GM23338 (cell line): ENCODE measurements at regions not wholly inside any gene's neighbourhood (a gene's known extent, or its start where the extent isn't known, plus 50 kb on each side); places are given as distances from the start of the nearest gene placed in this dataset.

Experiments
- CREB1 ChIP-seq: fragments of 250-450 bp; sonication (Bioruptor Pico); IDR thresholded peaks from 2 replicates; pipeline ENCODE4 v1.5.0; 2020; ENCODE audit warnings: low read depth, mild to moderate bottlenecking, moderate library complexity
- EZH2 ChIP-seq: fragments of 200-600 bp; sonication (generic); IDR thresholded peaks from one replicate; pipeline ENCODE4 v1.8.0; 2017; ENCODE audit warnings: antibody characterized with exemption, mild to moderate bottlenecking, low read depth; ENCODE audit not compliant: unreplicated experiment
- EZH2phosphoT487 ChIP-seq: fragments of 200-600 bp; sonication (generic); IDR thresholded peaks from one replicate; pipeline ENCODE4 v1.8.1; 2018; ENCODE audit warnings: antibody characterized with exemption; ENCODE audit not compliant: unreplicated experiment
- JUNB ChIP-seq: IDR thresholded peaks from one replicate; pipeline ENCODE4 v1.6.1; 2016; ENCODE audit warnings: antibody characterized with exemption; ENCODE audit not compliant: unreplicated experiment
- POLR2AphosphoS5 ChIP-seq: IDR thresholded peaks from 2 replicates; pipeline ENCODE4 v1.6.1; 2016; ENCODE audit warnings: antibody characterized with exemption, low read depth
- ZNF331 ChIP-seq: fragments of 250-450 bp; sonication (Bioruptor Pico); IDR thresholded peaks from 2 replicates; pipeline ENCODE4 v1.5.0; 2020; ENCODE audit warnings: low read depth, mild to moderate bottlenecking, moderate library complexity
- TF ChIP-seq, protein P1 (sequence below), 2 experiments: fragments of 200-600 bp in 1 of 2; sonication (generic) in 1 of 2; conservative IDR thresholded peaks; 2 replicates each; pipeline versions ENCODE4 v1.5.1 to v1.6.1; 2016 to 2017; ENCODE audit warnings: antibody characterized with exemption in 2 of 2, low read depth in 2 of 2, mild to moderate bottlenecking in 2 of 2, moderate library complexity in 1 of 2
- TF ChIP-seq, protein P2 (sequence below): IDR thresholded peaks from one replicate; pipeline ENCODE4 v1.6.1; 2018; ENCODE audit warnings: antibody characterized with exemption; ENCODE audit not compliant: unreplicated experiment

DNA sequence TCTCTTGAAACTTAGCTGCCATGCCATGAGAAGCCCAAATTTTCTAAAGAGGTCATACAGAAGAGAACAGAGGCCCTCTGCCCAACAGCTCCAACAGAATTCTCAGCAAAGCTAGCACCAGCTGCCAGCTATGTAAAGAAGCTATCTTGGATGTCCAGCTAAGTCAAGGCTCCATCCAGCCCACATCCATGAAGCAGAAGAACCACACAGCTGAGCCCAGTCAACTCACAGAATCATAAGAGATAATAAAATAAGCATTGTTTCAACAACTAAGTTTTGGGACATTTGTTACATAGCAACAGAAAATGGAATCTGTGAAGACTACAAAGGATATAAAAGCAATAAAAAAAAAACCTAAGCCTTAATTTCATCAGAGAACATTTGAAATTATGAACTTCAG lies 434.3 kb downstream of the TXNL1 start:
- TF ChIP-seq, protein P1, sequence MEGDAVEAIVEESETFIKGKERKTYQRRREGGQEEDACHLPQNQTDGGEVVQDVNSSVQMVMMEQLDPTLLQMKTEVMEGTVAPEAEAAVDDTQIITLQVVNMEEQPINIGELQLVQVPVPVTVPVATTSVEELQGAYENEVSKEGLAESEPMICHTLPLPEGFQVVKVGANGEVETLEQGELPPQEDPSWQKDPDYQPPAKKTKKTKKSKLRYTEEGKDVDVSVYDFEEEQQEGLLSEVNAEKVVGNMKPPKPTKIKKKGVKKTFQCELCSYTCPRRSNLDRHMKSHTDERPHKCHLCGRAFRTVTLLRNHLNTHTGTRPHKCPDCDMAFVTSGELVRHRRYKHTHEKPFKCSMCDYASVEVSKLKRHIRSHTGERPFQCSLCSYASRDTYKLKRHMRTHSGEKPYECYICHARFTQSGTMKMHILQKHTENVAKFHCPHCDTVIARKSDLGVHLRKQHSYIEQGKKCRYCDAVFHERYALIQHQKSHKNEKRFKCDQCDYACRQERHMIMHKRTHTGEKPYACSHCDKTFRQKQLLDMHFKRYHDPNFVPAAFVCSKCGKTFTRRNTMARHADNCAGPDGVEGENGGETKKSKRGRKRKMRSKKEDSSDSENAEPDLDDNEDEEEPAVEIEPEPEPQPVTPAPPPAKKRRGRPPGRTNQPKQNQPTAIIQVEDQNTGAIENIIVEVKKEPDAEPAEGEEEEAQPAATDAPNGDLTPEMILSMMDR (conservative IDR thresholded peaks at IDR 0.05; ENCODE audit: low read depth in 2 of 2) = no peak
- TF ChIP-seq CREB1 (no peak), EZH2 (no peak), POLR2AphosphoS5 (no peak), EZH2phosphoT487 (no peak), JUNB (no peak), ZNF331 (peak; percentile 94)
- TF ChIP-seq, protein P2, sequence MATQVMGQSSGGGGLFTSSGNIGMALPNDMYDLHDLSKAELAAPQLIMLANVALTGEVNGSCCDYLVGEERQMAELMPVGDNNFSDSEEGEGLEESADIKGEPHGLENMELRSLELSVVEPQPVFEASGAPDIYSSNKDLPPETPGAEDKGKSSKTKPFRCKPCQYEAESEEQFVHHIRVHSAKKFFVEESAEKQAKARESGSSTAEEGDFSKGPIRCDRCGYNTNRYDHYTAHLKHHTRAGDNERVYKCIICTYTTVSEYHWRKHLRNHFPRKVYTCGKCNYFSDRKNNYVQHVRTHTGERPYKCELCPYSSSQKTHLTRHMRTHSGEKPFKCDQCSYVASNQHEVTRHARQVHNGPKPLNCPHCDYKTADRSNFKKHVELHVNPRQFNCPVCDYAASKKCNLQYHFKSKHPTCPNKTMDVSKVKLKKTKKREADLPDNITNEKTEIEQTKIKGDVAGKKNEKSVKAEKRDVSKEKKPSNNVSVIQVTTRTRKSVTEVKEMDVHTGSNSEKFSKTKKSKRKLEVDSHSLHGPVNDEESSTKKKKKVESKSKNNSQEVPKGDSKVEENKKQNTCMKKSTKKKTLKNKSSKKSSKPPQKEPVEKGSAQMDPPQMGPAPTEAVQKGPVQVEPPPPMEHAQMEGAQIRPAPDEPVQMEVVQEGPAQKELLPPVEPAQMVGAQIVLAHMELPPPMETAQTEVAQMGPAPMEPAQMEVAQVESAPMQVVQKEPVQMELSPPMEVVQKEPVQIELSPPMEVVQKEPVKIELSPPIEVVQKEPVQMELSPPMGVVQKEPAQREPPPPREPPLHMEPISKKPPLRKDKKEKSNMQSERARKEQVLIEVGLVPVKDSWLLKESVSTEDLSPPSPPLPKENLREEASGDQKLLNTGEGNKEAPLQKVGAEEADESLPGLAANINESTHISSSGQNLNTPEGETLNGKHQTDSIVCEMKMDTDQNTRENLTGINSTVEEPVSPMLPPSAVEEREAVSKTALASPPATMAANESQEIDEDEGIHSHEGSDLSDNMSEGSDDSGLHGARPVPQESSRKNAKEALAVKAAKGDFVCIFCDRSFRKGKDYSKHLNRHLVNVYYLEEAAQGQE = no peak
